SH-SY5Y (cell line): ENCODE measurements at regions not wholly inside any gene's neighbourhood (a gene's known extent, or its start where the extent isn't known, plus 50 kb on each side); places are given as distances from the start of the nearest gene placed in this dataset.

Experiments
- GATA2 ChIP-seq: IDR thresholded peaks from 2 replicates; pipeline ENCODE4 v1.6.1; 2011; ENCODE audit warnings: mild to moderate bottlenecking, low read depth, low read length
- GATA3 ChIP-seq: IDR thresholded peaks from 2 replicates; pipeline ENCODE4 v1.6.1; 2011; ENCODE audit warnings: low read depth, mild to moderate bottlenecking, low read length, moderate library complexity

DNA sequence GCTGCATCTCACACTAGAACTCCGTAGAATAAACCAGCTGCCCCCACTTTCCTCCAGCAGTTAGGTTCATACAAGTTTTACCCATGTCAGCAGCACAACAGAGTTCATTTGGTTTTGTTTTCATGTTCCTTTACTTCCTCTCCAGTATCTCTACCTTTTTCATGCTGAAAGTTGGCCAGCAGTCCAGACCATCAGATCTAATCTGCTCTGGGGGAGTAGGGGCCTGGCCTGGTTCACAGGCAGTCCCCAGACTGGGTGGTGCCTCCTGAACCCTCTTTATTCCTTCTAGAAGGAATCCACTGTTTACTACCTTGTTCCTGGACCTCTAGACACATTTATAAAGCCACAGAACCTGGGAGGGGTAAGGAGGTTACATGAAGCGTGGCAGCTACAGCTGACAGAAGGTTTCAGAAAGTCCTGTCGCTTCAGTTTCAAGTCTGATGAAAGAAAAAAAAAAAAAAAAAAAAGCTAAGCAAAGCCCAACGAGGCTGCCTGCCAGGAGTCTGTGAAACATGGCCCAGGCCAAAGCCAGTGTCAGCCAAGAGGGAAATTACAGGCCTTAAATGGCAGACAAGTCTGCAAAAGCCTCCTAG lies 184.6 kb upstream of the JUN start:
- peak; percentile 54; the same call in 1 of the 2 replicates for TF ChIP-seq GATA2
- TF ChIP-seq GATA3 = no peak

DNA sequence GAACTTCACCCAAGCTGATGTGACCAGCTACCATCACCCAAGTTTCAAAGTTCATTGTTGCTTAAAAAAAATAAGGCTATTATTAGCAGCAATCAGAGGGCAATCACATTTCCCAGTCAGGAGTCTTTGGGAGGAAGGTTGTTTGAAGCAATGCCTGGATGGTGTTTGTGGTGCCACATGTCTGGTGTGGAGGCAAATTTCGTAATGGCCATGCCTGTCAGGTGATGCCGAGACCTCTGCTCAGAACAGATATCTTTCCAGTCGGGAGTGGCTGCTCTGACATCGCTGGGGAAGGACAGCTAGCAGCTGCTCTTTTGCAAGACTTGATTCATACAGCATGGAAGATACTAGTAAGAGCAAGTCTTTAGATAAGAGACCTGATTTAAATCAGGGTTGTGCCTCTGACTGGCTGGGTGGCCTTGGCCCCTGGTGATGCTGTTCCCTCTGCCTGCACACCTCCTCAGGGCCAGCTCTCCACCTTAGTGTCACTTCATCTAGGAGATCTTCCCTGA lies 187.8 kb upstream of the JUN start:
- TF ChIP-seq GATA2 (no peak), GATA3 (no peak)

DNA sequence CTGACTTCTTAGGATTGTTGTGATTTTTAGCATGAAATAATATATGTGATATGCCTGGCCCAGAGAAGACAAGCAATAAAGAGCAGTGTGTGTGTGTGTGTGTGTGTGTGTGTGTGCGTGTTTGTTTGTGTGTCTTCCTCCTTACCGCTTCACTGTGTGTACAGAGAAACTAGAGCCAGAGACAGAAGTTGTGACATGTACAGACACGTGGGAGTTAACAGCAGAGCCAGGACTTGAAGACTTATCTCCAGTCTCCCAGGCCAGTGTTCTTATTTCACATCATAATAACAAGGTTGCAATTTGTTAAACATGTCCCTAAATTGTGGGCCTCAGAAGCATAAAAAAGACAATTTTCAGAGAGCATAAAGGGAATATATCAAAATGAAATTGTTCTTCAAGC lies 192.0 kb upstream of the JUN start:
- TF ChIP-seq GATA3 (no peak), GATA2 (no peak)

DNA sequence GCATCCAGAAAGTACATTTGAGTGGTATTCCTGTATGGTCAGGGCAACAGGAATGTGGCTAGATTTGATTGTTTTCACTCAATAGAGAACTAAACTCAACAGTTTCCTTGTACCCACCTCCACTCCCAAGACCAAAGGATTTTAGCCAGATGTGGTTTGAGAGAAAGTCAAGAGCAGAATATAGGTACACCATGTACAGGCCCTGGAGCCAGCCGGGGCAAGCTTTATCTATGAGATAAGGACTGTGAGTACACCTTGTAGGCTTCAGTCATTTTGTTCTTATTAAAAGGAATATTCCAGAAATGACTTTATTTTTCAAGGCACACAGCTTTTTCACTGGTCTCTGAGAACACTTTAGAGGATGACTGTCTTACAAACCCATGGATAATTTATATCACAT lies 192.4 kb upstream of the JUN start:
- TF ChIP-seq GATA2 (no peak), GATA3 (no peak)

DNA sequence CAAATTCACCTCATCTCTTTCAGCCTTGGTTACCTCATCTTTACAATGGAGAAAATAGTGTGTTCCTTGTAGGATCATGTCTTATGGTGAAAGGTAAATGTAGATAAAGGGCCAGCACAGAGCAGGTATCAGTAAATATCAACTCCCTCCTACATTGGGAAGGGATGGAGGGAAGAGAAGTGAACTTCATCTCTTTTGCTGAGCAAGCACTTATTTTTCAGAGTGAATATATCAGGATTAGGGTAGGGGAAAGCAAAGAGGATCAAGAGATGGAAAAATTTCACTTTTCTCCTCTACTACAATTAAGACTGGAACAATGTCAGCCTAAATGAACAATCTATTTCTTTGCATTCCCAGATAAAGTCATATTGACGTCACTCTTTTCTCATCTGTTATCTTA lies 193.8 kb upstream of the JUN start:
- no peak for TF ChIP-seq GATA3
- TF ChIP-seq GATA2 = no peak

DNA sequence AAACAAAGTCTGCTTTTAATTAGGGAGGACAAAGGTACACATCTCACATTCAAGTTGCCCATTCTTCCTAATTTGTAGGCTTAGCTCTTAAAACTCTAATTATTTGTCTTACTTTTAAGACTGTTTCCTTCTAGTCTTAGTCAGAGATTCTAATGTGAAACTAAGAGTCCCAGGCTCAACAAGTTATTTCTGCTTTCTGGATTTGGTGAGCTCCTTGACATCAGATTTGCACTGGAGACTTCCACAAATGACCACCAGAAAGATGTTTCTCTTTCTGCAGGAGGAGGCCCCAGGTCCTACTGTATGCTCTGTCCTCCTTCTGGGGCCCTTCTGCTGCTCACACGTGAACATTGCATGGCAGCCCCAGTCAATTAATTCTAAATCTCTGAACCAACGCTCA lies 194.2 kb upstream of the JUN start:
- TF ChIP-seq GATA2 = no peak

DNA sequence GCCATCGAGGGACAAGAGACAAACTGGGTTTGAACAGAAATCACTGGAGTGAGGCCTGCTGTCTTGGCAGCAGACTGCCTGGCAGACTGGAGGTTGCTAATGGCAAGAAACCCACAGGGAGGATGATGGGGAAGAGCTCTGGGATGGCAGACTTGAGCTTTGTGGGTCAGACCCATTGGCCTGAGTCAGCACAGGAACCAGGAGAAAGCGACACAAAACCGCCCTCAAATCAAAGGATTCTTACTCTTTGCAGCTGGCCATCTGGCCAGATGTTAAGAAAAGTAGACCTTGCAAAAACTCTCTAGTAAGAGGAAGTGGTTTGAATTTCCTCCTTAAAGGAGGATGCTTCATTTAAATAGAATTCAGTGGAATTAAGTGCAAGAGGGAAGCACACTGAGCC lies 195.2 kb upstream of the JUN start:
- no peak for TF ChIP-seq GATA2
- no peak for TF ChIP-seq GATA3

DNA sequence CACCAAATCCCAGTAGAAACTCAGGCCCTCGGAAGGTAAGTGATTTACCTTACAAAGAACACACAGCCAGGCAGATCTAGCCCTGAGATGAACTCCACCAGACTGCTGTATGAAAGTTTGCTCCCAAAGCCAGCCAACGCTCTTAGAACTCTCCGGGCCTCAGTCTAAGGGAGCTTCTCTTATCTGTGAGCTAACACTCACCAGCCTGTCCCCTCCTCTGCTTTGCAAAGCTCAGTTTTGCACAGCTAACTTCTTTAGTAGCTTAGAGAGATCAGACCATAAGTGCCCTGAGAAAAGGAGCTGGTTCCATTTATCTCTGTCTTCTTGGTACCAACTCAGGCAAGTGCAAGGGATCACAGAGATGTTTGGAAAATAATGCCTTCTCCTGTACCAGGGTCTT lies 195.8 kb upstream of the JUN start:
- TF ChIP-seq GATA3 (no peak), GATA2 (no peak)

DNA sequence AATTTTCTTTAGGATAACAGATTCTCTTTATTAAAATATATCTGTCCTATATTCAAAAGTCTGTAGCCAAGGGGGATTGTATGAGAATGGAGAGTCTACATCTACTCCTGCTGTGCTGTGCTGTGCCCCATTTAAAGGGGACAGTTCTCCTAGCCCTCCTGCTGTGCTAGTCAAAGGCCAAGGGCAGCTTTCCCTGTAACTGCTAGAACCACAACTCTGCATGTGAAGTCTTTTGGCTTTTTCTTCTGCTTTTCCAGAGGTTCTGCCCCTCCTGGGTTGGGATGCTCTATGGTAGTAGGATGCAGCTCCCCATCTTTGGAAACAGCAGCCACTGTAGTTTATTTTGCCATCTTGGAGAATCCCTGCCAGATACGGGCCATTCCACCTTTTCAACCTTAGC lies 197.5 kb upstream of the JUN start:
- TF ChIP-seq GATA3 (no peak), GATA2 (no peak)

DNA sequence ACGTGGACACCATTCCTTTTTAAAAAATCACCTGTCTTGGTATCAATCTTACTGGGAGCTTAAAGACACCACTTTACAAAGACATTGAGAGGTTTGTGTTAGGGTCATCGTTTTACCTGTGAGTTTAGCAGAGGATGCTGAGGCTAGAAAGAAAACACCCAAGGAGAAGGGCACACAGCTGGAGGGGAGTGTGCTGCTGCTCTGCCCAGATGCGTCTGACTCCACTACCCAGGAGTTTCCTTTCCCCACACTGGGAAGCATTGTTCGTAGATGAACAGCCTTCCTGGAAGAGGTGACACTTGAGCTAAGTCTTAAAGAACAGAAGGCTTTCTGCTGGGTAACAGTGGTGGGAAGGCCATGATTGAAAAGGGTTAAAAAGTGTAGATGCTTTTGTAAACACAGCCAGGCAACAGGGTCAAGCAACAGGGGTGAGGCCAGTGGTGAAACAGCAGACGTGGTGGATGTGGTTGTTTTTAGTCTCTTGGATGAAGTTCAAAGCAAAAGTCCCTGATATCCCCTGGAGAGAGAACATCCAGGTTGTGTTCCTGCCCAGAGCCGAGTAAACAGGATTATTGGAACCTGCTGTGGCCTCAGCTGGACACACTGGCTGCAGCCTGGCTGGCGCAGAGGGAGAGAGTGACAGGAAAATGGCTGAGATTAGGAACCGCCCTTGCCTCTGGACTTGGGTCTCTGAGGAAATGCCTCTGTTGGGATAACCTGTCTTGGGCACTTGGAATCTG lies 198.6 kb upstream of the JUN start:
- no peak for TF ChIP-seq GATA2
- no peak for TF ChIP-seq GATA3

DNA sequence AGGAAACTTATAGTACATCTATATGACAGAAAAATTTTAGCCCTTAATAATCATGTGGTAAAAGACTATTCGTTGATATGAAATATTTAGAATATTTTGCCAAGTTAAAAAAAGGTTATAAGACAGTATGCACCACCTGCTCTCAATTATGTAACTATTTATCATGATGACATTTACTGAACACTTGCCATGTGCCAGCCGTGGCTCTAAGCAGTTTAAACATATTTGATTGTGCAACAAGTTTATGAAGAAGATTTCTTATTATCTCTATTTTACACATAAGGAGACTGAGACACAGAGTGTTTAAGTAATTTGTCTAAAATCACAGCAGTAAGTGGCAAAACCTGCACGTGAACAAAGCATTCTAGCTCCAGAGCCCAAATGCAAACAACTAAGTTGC lies 199.3 kb upstream of the JUN start:
- TF ChIP-seq GATA2 (no peak), GATA3 (no peak)

DNA sequence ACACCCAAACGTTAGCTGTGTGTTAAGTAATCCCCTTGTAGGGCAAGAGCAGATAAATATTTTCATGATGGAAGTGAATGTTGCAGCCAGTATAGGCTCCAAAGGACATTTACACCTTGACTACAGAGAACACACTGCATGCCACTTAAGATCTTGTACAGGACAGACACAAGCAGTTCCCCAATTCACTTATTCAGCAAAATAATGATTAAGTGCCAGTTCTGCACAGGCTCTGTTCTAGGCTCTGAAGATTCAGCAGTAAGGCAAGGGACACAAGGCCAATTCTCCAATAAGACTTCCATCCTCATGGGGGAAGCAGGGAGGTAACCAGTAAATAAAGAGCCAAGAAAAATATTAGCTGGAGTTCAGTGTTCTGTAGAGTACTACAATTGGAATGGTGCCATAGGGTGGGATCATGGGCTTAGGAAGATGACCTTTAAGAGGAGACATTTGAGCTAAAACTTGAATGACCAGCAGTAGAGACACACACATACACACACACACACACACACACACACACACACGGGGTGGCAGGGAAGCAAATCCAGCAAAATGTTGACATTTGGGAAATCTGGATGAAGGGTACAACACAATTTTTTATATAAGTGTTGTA lies 199.9 kb upstream of the JUN start:
- TF ChIP-seq GATA2 (no peak), GATA3 (no peak)

DNA sequence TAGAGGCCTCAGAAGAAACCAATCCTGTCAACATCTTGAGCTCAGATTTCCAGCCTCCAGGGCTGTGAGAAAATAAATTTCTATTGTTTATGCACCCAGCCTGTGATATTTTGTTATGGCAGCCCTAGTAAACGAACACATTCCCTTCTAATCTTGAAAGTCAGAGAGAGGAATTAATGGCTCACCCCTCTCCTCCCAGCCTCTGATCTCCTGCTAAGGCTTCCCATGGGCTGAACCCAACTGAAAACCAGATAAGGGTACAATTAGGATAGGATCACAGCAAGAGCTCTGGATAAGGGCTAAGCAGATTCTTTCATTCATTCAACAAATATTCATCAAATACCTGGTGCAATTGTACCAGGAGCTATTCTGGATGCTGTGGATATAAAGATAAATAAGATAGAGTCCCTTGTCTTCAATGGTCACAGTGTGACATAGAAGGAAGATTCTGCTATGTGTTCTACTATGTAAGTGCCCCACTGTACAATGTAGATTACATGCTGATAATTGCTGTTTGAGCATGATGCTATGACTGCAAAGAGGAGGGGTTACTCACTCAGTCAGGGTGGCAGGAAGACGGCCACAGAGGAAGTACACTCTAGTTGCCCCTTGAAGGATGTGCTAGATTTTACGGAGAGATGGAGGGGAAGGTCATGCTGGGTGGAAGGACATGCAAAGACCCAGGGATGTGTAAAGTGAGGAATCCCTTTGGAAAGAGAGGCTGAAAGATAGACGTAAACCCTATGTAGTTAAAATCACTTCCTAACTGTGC lies 203.3 kb upstream of the JUN start:
- TF ChIP-seq GATA3 (no peak), GATA2 (no peak)

DNA sequence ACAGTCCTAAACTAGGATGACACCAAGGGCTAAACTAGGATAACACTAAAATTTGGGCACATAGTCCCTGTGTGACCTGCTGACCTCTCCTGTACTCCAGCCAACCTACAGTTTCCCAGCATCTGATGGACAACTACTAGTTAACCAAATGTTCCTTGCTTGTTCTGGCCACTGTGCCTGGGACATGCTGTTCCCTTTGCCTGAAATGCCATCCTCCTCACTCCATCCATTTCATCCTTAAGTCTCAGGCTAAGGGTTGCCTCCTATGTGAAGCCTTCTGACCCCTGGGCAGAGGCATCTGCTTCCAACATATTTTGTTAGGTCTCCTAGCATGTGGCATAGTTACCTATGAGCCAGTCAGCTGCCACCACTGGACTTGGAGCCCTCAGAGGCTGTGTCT lies 204.9 kb upstream of the JUN start:
- TF ChIP-seq GATA3 (no peak), GATA2 (no peak)
